Right ventricle myocardium inferior (tissue), 1 donor: ENCODE measurements at regions not wholly inside any gene's neighbourhood (a gene's known extent, or its start where the extent isn't known, plus 50 kb on each side); places are given as distances from the start of the nearest gene placed in this dataset.

Experiments
- ATAC-seq: fragments of 200-7000 bp; cut with Tn5 transposase; one replicate; pipeline ENCODE4 v1.9.1; 2020; ENCODE audit warnings: mild to moderate bottlenecking, moderate library complexity
- DNase-seq: peaks from one replicate; pipeline ENCODE4 v3.0.0; 2021; ENCODE audit errors: missing footprints
- intact Hi-C: fragments of 100-400 bp; cut with DNase I; formaldehyde crosslinking; loops from one replicate; pipeline ENCODE4 v1.11.0; 2022
- donor health status: DM: no; HTN: yes; CAD: no; lungs with severe emphysema.

- intact Hi-C loops, result no loop called here
- ATAC-seq (no peak), DNase-seq (no peak)
These were observed 92.4 kb downstream of the HYCC1 start for GRCh38 chr7:22921386-22922086.

GRCh38 chr7:22920672-22921071, 93.3 kb downstream of the HYCC1 start:
- intact Hi-C loops, result no loop called here
- DNase-seq (no peak), ATAC-seq (no peak)

GRCh38 chr7:22913158-22913557, 90.5 kb upstream of the TOMM7 start:
- ATAC-seq, result no peak
- intact Hi-C loops, result no loop called here
- DNase-seq, result no peak

- intact Hi-C loops, result no loop called here
- DNase-seq (no peak), ATAC-seq (no peak)
These were observed 89.2 kb upstream of the TOMM7 start for GRCh38 chr7:22911889-22912288.

- intact Hi-C loops, result no loop called here
- ATAC-seq, result peak; percentile 28
- no peak for DNase-seq
These were observed 87.3 kb upstream of the TOMM7 start for GRCh38 chr7:22909917-22910316.

GRCh38 chr7:22907805-22908204, 85.2 kb upstream of the TOMM7 start:
- DNase-seq (no peak), ATAC-seq (no peak)
- intact Hi-C loops, result no loop called here

- intact Hi-C loops, result no loop called here
These were observed 78.1 kb upstream of the TOMM7 start for GRCh38 chr7:22900784-22901183.

GRCh38 chr7:22900101-22900500, 77.5 kb upstream of the TOMM7 start:
- no peak for ATAC-seq
- intact Hi-C loops, result no loop called here

More at GRCh38 chr7:22900784-22901183, 78.1 kb upstream of the TOMM7 start:
- DNase-seq (no peak), ATAC-seq (no peak)

GRCh38 chr7:22896917-22897316, 74.3 kb upstream of the TOMM7 start:
- DNase-seq (no peak), ATAC-seq (no peak)
- intact Hi-C loops, result no loop called here

More at GRCh38 chr7:22900101-22900500, 77.5 kb upstream of the TOMM7 start:
- DNase-seq, result no peak

GRCh38 chr7:22895828-22896165, 73.1 kb upstream of the TOMM7 start:
- ATAC-seq (no peak), DNase-seq (no peak)
- intact Hi-C loops, result no loop called here

GRCh38 chr7:22895140-22895827, 72.6 kb upstream of the TOMM7 start:
- ATAC-seq (no peak), DNase-seq (no peak)
- intact Hi-C loops, result no loop called here

GRCh38 chr7:22894546-22894945, 71.9 kb upstream of the TOMM7 start:
- intact Hi-C loops, result no loop called here
- no peak for DNase-seq
- ATAC-seq, result no peak

- ATAC-seq, result no peak
- DNase-seq, result no peak
- intact Hi-C loops, result no loop called here
These were observed 68.1 kb upstream of the TOMM7 start for GRCh38 chr7:22890773-22891172.

- no peak for DNase-seq
- intact Hi-C loops, result no loop called here
- no peak for ATAC-seq
These were observed 63.2 kb upstream of the TOMM7 start for GRCh38 chr7:22885797-22886261.

GRCh38 chr7:22884911-22885788, 62.5 kb upstream of the TOMM7 start:
- ATAC-seq, result no peak
- no peak for DNase-seq
- intact Hi-C loops, result no loop called here

GRCh38 chr7:22882106-22882505, 59.5 kb upstream of the TOMM7 start:
- intact Hi-C loops, result no loop called here
- DNase-seq (no peak), ATAC-seq (no peak)

GRCh38 chr7:22879709-22880306, 57.2 kb upstream of the TOMM7 start:
- DNase-seq (no peak), ATAC-seq (no peak)
- intact Hi-C loops, result no loop called here

GRCh38 chr7:22879280-22879679, 56.6 kb upstream of the TOMM7 start:
- ATAC-seq (no peak), DNase-seq (no peak)
- intact Hi-C loops, result no loop called here

- intact Hi-C loops, result no loop called here
- DNase-seq (no peak), ATAC-seq (no peak)
These were observed 54.5 kb upstream of the TOMM7 start for GRCh38 chr7:22876986-22877729.
